T-helper 22 cell (primary cell): ENCODE measurements at regions not wholly inside any gene's neighbourhood (a gene's known extent, or its start where the extent isn't known, plus 50 kb on each side); places are given as distances from the start of the nearest gene placed in this dataset.
"Not testable (repeated sequence)": the region's sequence is repeated elsewhere in the genome, so short reads cannot be mapped to it uniquely, and the experiment has no call there.

Source experiments
- DNase-seq: peaks from one replicate; pipeline ENCODE4 v3.0.0-alpha.2; 2020; ENCODE audit warnings: low read depth

DNA sequence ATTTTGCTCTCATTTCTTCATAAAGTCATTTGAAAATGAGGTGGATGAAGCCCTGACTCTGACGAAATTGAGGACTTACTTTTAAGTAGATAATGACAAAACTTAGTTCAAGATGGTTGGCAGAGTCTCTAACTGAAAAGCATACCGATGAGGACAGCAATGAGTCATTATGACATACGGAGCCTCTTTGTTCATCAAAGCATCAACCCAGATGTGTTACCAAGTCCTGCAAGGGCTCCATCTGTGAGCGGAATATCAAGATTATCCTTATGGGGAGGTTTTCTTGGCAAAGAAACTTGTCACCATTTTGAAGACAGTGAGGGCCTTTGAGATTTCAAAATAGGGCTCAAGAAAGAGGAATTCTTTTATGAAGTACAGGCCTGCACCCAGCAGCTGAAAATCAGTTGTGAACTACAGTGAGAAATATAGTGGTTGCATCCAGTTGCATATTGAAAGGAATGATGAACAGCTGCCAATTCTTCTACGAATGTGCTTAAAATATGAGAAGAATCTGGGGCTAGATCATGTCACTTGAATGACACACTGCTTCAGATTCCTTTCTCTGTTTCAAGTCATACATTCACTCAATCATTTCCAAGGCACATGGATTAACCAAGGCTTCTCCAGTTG lies 86.6 kb upstream of the SLC24A2 start:
- DNase-seq, result no peak

DNA sequence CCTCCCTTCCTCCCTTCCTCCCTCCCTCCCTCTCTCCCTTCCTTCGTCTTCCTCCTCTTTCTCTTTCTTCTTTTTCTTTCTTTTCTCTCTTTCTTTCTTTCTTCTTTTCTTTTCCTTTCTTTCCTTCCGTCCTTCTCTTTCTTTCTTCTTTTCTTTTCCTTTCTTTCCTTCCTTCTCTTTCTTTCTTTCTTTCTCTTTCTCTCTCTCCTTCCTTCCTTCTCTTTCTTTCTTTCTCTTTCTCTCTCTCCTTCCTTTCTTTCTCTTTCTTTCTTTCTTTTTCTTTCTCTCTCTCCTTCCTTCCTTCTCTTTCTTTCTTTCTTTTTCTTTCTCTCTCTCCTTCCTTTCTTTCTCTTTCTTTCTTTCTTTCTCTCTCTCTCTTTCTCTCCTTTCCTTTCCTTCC lies 84.4 kb upstream of the SLC24A2 start:
- DNase-seq, result not testable (repeated sequence)

DNA sequence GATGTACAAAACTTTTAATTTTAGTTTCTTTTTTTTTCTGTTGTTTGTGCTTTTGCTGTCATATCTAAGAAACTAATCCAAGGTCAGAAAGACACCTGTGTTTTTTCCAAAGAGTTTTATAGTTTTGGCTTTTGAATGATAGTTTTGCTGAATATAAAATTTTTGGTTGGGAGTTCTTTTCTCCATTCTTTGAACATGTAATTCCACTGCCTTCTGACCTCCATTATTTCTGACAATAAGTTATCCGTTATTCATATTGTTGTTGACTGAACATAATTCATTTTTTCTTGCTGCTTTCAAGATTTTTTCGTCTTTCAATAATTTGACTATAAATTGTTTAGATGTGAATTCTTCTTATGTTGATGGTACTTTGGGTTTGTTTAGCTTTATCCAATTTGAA lies 82.2 kb upstream of the SLC24A2 start:
- no peak for DNase-seq

DNA sequence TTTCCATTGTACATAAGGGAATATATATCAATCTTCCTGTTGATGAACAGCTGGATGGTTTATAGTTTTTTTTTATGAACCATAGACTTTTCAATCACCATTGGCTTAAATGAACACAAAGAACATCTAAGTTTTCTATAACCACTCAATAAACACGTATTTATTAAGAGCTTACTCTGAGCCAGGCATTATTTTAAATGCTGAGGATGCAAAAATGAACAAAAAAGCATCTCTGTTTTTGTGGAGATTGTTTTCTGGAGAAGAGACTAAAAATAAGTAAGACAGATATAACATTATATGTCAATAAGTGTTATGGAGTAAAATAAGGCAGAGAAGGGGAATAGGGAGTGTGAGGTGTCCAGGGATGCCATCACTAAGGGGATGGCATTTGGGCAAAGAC lies 52.1 kb upstream of the SLC24A2 start:
- no peak for DNase-seq
